ENCODE measurements at regions not wholly inside any gene's neighbourhood (a gene's known extent, or its start where the extent isn't known, plus 50 kb on each side); places are given as distances from the start of the nearest gene placed in this dataset.

GRCh38 chr7:38327637-38328036 is 54.2 kb upstream of the TARP start:
- TF ChIP-seq CTCF (conservative IDR thresholded peaks at IDR 0.05 in 1 of 2, IDR thresholded peaks at IDR 0.05 in 1 of 2; ENCODE audit: low read depth in 1 of 2, low read length in 2 of 2) (no peak), EZH2 (IDR thresholded peaks at IDR 0.05; ENCODE audit: low read length, missing control alignments) (no peak)
